ENCODE measurements at regions not wholly inside any gene's neighbourhood (a gene's known extent, or its start where the extent isn't known, plus 50 kb on each side); places are given as distances from the start of the nearest gene placed in this dataset.

DNA sequence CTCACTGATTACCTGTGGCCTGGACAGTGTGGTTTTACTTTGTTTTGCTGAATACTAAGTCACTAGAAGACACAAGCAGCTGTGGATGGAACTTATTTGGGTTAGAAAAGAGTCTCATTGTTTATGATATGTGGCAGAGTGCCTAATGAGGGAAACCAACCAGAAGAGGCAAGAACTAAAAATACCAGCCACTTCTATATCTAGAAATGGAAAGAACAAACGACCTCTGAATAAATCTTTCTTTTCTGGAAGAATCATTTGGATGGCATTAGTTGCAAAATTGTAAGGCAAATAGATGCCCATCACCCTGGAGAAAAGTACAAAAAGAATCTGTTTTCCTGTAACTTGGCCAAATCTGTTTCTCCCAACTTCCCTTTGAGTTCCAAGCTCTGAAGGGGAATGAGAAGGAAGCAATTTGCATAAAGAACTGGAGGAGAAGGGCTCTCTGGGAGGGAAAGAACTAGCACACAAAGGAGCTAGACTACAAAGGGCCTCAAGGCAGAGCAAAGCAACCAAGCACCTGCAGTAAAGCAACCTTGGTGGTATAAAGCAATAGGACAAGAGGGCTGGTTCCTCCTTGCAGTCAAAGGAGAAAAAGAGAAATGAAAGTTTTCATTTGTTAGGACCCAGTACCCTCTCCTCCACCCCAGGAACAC, 455.4 kb downstream of the CAAP1 start:
- Histone ChIP-seq H3K9me3 (no peaks in the 10 kb centered on the region), H3K27me3 (no peaks in the 10 kb centered on the region), H3K4me1 (no peaks in the 10 kb centered on the region), H3K4me3 (no peak overlapping the region), H3K36me3 (replicated peaks in 1 of 2; ENCODE audit: insufficient read depth in 1 of 2, low read depth in 2 of 2) (no peaks in the 10 kb centered on the region), H3K27ac (no peak overlapping the region)
- intact Hi-C loops (cut with DNase I), result no loop called here
- TF ChIP-seq, protein P1, sequence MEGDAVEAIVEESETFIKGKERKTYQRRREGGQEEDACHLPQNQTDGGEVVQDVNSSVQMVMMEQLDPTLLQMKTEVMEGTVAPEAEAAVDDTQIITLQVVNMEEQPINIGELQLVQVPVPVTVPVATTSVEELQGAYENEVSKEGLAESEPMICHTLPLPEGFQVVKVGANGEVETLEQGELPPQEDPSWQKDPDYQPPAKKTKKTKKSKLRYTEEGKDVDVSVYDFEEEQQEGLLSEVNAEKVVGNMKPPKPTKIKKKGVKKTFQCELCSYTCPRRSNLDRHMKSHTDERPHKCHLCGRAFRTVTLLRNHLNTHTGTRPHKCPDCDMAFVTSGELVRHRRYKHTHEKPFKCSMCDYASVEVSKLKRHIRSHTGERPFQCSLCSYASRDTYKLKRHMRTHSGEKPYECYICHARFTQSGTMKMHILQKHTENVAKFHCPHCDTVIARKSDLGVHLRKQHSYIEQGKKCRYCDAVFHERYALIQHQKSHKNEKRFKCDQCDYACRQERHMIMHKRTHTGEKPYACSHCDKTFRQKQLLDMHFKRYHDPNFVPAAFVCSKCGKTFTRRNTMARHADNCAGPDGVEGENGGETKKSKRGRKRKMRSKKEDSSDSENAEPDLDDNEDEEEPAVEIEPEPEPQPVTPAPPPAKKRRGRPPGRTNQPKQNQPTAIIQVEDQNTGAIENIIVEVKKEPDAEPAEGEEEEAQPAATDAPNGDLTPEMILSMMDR (IDR thresholded peaks at IDR 0.05), result no peak
- no peak for TF ChIP-seq POLR2A (IDR thresholded peaks at IDR 0.05)
- ATAC-seq, result no peak
- DNase-seq, result no peak
- 8% methylated on average over 1 of the region's 1 CpG for WGBS, 2 donors

DNA sequence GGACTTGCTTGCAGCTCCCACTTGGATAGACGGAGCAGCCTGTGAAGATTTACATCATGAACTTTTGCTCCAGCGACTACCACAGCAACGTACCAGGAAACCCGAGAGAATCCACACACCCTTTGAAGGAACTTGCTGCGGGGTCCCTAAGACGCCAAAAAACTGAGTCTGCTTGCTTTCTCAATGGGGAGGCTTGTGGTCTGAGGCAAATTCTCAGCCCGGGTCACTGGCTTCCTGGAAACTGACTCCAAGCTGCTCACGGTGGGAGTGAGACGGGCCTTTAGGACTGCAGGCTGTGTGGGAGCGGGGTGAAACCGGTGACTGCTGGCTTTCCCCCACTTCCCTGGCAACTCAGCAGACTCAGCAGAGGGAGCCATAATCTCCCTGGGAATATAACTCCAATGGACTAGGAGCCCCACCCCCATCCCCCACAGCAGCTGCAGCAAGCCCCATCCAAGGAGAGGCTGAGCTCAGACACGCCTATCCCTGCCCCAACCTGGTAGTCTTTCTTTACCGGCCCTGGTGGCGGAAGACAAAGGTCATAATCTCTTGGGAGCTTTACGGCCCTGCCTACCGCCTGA, 466.0 kb downstream of the CAAP1 start:
- H3K27ac ChIP-seq, result no peak overlapping the region
- intact Hi-C loops (cut with DNase I), result no loop called here
- 68 to 78% methylated on average over 16 of the region's 16 CpGs for WGBS, 2 donors
- no peak for DNase-seq
- no peaks in the 10 kb centered on the region for H3K36me3 ChIP-seq (replicated peaks in 1 of 2; ENCODE audit: insufficient read depth in 1 of 2, low read depth in 2 of 2)
- TF ChIP-seq POLR2A (IDR thresholded peaks at IDR 0.05), result no peak
- TF ChIP-seq, protein P1 (IDR thresholded peaks at IDR 0.05), result no peak
- H3K4me1 ChIP-seq, result no peaks in the 10 kb centered on the region
- no peaks in the 10 kb centered on the region for H3K9me3 ChIP-seq
- no peak for ATAC-seq
- H3K4me3 ChIP-seq, result no peak overlapping the region
- H3K27me3 ChIP-seq, result no peaks in the 10 kb centered on the region

DNA sequence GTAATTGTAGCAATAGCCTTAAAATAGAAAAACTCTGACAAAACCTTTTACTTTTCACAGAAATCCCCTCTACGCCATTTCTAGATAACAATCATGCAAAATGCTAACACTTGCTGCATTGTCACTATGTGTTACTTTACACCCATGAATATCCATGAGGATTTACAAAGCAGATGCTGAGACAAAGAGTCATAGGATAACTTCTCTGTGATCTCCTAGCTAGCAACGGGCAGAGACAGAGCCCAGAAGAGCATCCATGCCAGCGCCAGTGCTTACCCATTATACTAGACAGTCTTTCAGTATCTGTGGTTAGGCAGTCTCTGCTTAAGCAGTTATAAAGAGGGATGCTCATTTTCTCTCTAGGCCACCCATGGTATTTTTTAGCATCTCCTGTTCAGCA, 474.1 kb downstream of the CAAP1 start:
- WGBS, 2 donors, result 38 to 50% methylated on average over 3 of the region's 3 CpGs
- TF ChIP-seq, protein P1 (IDR thresholded peaks at IDR 0.05), result no peak
- no peak for TF ChIP-seq POLR2A (IDR thresholded peaks at IDR 0.05)
- Histone ChIP-seq H3K27me3 (no peaks in the 10 kb centered on the region), H3K36me3 (replicated peaks in 1 of 2; ENCODE audit: insufficient read depth in 1 of 2, low read depth in 2 of 2) (no peaks in the 10 kb centered on the region), H3K4me3 (no peak overlapping the region), H3K9me3 (no peaks in the 10 kb centered on the region), H3K27ac (no peak overlapping the region), H3K4me1 (no peaks in the 10 kb centered on the region)
- ATAC-seq (no peak), DNase-seq (no peak)
- intact Hi-C loops (cut with DNase I), result no loop called here

DNA sequence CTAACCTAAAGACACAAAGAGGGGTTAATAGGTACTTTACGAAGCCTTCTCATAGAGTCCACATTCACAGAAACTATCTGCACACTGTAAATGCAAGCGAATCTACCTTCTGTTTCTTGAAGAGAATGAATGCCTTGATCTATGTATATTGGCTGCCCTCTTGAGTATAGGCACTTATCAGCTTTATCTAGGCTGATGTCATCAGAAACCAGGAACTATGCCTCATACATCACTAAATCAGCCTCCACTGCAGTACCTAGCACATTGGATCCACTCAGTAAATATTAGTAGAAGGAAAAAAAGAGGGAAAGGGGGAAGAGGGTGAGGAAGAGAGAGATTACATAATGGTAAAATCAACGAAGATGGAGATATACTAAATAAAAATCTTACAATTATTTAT, 477.1 kb downstream of the CAAP1 start:
- Histone ChIP-seq H3K36me3 (replicated peaks in 1 of 2; ENCODE audit: insufficient read depth in 1 of 2, low read depth in 2 of 2) (no peaks in the 10 kb centered on the region), H3K27ac (no peak overlapping the region), H3K9me3 (no peaks in the 10 kb centered on the region), H3K27me3 (no peaks in the 10 kb centered on the region), H3K4me3 (no peak overlapping the region), H3K4me1 (no peaks in the 10 kb centered on the region)
- DNase-seq (no peak), ATAC-seq (no peak)
- intact Hi-C loops (cut with DNase I), result no loop called here
- TF ChIP-seq POLR2A (IDR thresholded peaks at IDR 0.05), result no peak
- TF ChIP-seq, protein P1 (IDR thresholded peaks at IDR 0.05), result no peak
- 54 to 57% methylated on average over 3 of the region's 3 CpGs for WGBS, 2 donors

DNA sequence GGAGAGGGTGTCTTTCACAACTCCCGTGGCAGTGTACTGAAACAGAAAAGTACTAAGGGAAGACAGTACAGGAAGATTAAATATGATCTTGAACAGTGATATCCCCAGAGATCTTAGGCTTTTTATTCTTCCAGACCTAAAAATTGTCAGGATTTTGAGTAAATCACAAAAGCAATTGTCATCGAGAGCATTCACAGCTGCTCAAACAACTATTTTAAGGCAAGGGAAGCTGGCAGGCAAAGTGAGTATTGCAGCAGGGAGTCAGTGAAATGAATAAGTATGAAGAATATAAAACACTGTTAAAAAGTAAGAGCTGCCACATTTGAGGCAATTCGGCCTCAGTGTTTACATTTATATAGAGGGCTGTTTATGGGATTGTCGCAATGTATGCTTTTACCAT, 479.0 kb downstream of the CAAP1 start:
- intact Hi-C loops (cut with DNase I), result no loop called here

More for the DNA sequence above, 479.0 kb downstream of the CAAP1 start:
- Histone ChIP-seq H3K36me3 (replicated peaks in 1 of 2; ENCODE audit: insufficient read depth in 1 of 2, low read depth in 2 of 2) (no peaks in the 10 kb centered on the region), H3K27ac (no peak overlapping the region), H3K9me3 (no peaks in the 10 kb centered on the region), H3K4me3 (no peak overlapping the region), H3K4me1 (no peaks in the 10 kb centered on the region), H3K27me3 (no peaks in the 10 kb centered on the region)
- no peak for TF ChIP-seq POLR2A (IDR thresholded peaks at IDR 0.05)
- TF ChIP-seq, protein P1 (IDR thresholded peaks at IDR 0.05), result no peak
- WGBS, 2 donors, result 43 to 45% methylated on average over 4 of the region's 4 CpGs
- ATAC-seq (no peak), DNase-seq (peak in 1 of 4 donors; percentile 5)

Data from body of pancreas (tissue), 4 donors.